Mononuclear cell (primary cell): ENCODE measurements at regions not wholly inside any gene's neighbourhood (a gene's known extent, or its start where the extent isn't known, plus 50 kb on each side); places are given as distances from the start of the nearest gene placed in this dataset.

Experiments used
- H3K27me3 ChIP-seq: 2 replicates; pipeline ENCODE4 v1.6.0; 2011; ENCODE audit warnings: low read length, control low read depth; ENCODE audit not compliant: insufficient read depth
- H3K4me1 ChIP-seq: 2 replicates; pipeline ENCODE4 v1.5.1; 2011; ENCODE audit warnings: mild to moderate bottlenecking, low read length, control low read depth; ENCODE audit not compliant: insufficient read depth
- H3K4me3 ChIP-seq: 2 replicates; pipeline ENCODE4 v1.5.1; 2011; ENCODE audit warnings: mild to moderate bottlenecking, low read length, moderate library complexity
- H3K9me3 ChIP-seq: 2 replicates; pipeline ENCODE4 v1.5.1; 2011; ENCODE audit warnings: low read depth, mild to moderate bottlenecking, control low read depth, low read length

GRCh38 chr5:143488381-143488780 lies 84.9 kb upstream of the NR3C1 start:
- H3K4me3 ChIP-seq: no peak overlapping the region
- H3K27me3 ChIP-seq: no peaks in the 10 kb centered on the region
- no peaks in the 10 kb centered on the region for H3K9me3 ChIP-seq
- H3K4me1 ChIP-seq: peaks cover 3% of the 10 kb centered on the region

- Histone ChIP-seq H3K9me3 (no peaks in the 10 kb centered on the region), H3K4me3 (no peak overlapping the region), H3K4me1 (no peaks in the 10 kb centered on the region), H3K27me3 (no peaks in the 10 kb centered on the region)
These were observed 81.1 kb upstream of the NR3C1 start for GRCh38 chr5:143484601-143485000.

- H3K27me3 ChIP-seq: no peaks in the 10 kb centered on the region
- H3K4me1 ChIP-seq: no peaks in the 10 kb centered on the region
- H3K9me3 ChIP-seq: no peaks in the 10 kb centered on the region
- no peak overlapping the region for H3K4me3 ChIP-seq
These were observed 78.4 kb upstream of the NR3C1 start for GRCh38 chr5:143481697-143482531.

GRCh38 chr5:143480001-143480400 lies 76.5 kb upstream of the NR3C1 start:
- Histone ChIP-seq H3K27me3 (no peaks in the 10 kb centered on the region), H3K4me3 (no peak overlapping the region), H3K4me1 (no peaks in the 10 kb centered on the region), H3K9me3 (no peaks in the 10 kb centered on the region)

- no peaks in the 10 kb centered on the region for H3K27me3 ChIP-seq
- no peaks in the 10 kb centered on the region for H3K9me3 ChIP-seq
- H3K4me1 ChIP-seq: no peaks in the 10 kb centered on the region
- no peak overlapping the region for H3K4me3 ChIP-seq
These were observed 75.9 kb upstream of the NR3C1 start for GRCh38 chr5:143479394-143479793.

GRCh38 chr5:143476601-143477211 lies 73.2 kb upstream of the NR3C1 start:
- Histone ChIP-seq H3K4me3 (no peak overlapping the region), H3K9me3 (no peaks in the 10 kb centered on the region), H3K27me3 (no peaks in the 10 kb centered on the region), H3K4me1 (no peaks in the 10 kb centered on the region)

- Histone ChIP-seq H3K9me3 (no peaks in the 10 kb centered on the region), H3K27me3 (no peaks in the 10 kb centered on the region), H3K4me1 (no peaks in the 10 kb centered on the region), H3K4me3 (no peak overlapping the region)
These were observed 71.1 kb upstream of the NR3C1 start for GRCh38 chr5:143474616-143475015.

GRCh38 chr5:143473481-143473880 lies 70.0 kb upstream of the NR3C1 start:
- Histone ChIP-seq H3K4me3 (no peak overlapping the region), H3K4me1 (no peaks in the 10 kb centered on the region), H3K9me3 (no peaks in the 10 kb centered on the region), H3K27me3 (no peaks in the 10 kb centered on the region)

- no peaks in the 10 kb centered on the region for H3K4me1 ChIP-seq
- no peaks in the 10 kb centered on the region for H3K27me3 ChIP-seq
- no peak overlapping the region for H3K4me3 ChIP-seq
- H3K9me3 ChIP-seq: no peaks in the 10 kb centered on the region
These were observed 69.1 kb upstream of the NR3C1 start for GRCh38 chr5:143472576-143472975.

- H3K4me3 ChIP-seq: no peak overlapping the region
- H3K27me3 ChIP-seq: no peaks in the 10 kb centered on the region
- H3K9me3 ChIP-seq: no peaks in the 10 kb centered on the region
- no peaks in the 10 kb centered on the region for H3K4me1 ChIP-seq
These were observed 68.4 kb upstream of the NR3C1 start for GRCh38 chr5:143471666-143472464.

GRCh38 chr5:143471041-143471509 lies 67.6 kb upstream of the NR3C1 start:
- Histone ChIP-seq H3K4me3 (no peak overlapping the region), H3K4me1 (no peaks in the 10 kb centered on the region), H3K9me3 (no peaks in the 10 kb centered on the region), H3K27me3 (no peaks in the 10 kb centered on the region)

GRCh38 chr5:143470120-143470519 lies 66.6 kb upstream of the NR3C1 start:
- Histone ChIP-seq H3K27me3 (no peaks in the 10 kb centered on the region), H3K4me1 (no peaks in the 10 kb centered on the region), H3K9me3 (no peaks in the 10 kb centered on the region), H3K4me3 (no peak overlapping the region)

GRCh38 chr5:143469125-143469524 lies 65.6 kb upstream of the NR3C1 start:
- H3K9me3 ChIP-seq: no peaks in the 10 kb centered on the region
- no peaks in the 10 kb centered on the region for H3K4me1 ChIP-seq
- H3K27me3 ChIP-seq: no peaks in the 10 kb centered on the region
- no peak overlapping the region for H3K4me3 ChIP-seq

GRCh38 chr5:143466632-143467031 lies 63.1 kb upstream of the NR3C1 start:
- no peak overlapping the region for H3K4me3 ChIP-seq

More at GRCh38 chr5:143466632-143467031, 63.1 kb upstream of the NR3C1 start:
- H3K9me3 ChIP-seq: no peaks in the 10 kb centered on the region
- H3K4me1 ChIP-seq: no peaks in the 10 kb centered on the region
- H3K27me3 ChIP-seq: no peaks in the 10 kb centered on the region
